ENCODE measurements at regions not wholly inside any gene's neighbourhood (a gene's known extent, or its start where the extent isn't known, plus 50 kb on each side); places are given as distances from the start of the nearest gene placed in this dataset.

DNA sequence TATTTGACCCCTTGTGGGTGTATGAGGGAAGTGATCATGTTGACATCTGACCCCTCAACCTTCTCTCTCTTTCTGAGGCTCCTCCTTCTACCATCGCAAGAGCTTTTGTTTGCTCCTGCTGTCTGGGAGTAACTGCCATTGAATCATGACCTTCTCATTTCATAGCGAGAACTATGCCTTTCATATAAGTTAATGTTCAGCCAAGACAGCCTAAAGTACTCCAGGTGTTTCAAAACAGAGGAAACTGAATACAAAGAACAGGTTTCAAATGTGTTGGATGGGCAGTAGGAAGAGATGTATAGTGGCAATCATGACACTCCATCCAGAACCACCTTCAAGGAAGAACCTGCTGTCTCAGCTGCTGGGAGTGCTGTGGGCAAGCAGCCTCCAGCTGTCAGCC, 403.1 kb downstream of the MID1IP1 start:
- intact Hi-C loops (cut with micrococcal nuclease), result no loop called here
- ChIA-PET CTCF (no interaction called here), POLR2A (ENCODE audit: unreplicated experiment) (no interaction called here)
- Histone ChIP-seq H3K9ac (ENCODE audit: low read length) (no peak overlapping the region), H3K27ac (ENCODE audit: low read length) (no peak overlapping the region), H3K4me3 (ENCODE audit: low read length) (no peak overlapping the region), H3K36me3 (ENCODE audit: low read depth, low read length) (no peaks in the 10 kb centered on the region), H4K20me1 (ENCODE audit: low read length) (no peaks in the 10 kb centered on the region), H3K4me1 (ENCODE audit: insufficient read depth, low read length) (no peaks in the 10 kb centered on the region), H2AFZ (ENCODE audit: low read length) (no peak overlapping the region), H3K27me3 (ENCODE audit: low read length) (no peaks in the 10 kb centered on the region), H3K4me2 (ENCODE audit: low read length) (no peak overlapping the region), H3K9me3 (ENCODE audit: low read length) (no peaks in the 10 kb centered on the region), H3K79me2 (ENCODE audit: low read length) (no peaks in the 10 kb centered on the region), H3K9me2 (replicated peaks; ENCODE audit: low read length) (no peaks in the 10 kb centered on the region), H3F3A (ENCODE audit: low read length, unreplicated experiment) (no peaks in the 10 kb centered on the region)
- no peak for ATAC-seq
- BruUV-seq (replicated peaks), result no TSS peak
- no peak for DNase-seq
- no peak for TF ChIP-seq EZH2phosphoT487 (IDR thresholded peaks at IDR 0.05; ENCODE audit: borderline replicate concordance, low read length)
- TF ChIP-seq, protein P1, sequence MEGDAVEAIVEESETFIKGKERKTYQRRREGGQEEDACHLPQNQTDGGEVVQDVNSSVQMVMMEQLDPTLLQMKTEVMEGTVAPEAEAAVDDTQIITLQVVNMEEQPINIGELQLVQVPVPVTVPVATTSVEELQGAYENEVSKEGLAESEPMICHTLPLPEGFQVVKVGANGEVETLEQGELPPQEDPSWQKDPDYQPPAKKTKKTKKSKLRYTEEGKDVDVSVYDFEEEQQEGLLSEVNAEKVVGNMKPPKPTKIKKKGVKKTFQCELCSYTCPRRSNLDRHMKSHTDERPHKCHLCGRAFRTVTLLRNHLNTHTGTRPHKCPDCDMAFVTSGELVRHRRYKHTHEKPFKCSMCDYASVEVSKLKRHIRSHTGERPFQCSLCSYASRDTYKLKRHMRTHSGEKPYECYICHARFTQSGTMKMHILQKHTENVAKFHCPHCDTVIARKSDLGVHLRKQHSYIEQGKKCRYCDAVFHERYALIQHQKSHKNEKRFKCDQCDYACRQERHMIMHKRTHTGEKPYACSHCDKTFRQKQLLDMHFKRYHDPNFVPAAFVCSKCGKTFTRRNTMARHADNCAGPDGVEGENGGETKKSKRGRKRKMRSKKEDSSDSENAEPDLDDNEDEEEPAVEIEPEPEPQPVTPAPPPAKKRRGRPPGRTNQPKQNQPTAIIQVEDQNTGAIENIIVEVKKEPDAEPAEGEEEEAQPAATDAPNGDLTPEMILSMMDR (conservative IDR thresholded peaks at IDR 0.05; ENCODE audit: low read depth, low read length), result no peak
- no peak for TF ChIP-seq EZH2 (IDR thresholded peaks at IDR 0.05; ENCODE audit: low read length, unreplicated experiment)

DNA sequence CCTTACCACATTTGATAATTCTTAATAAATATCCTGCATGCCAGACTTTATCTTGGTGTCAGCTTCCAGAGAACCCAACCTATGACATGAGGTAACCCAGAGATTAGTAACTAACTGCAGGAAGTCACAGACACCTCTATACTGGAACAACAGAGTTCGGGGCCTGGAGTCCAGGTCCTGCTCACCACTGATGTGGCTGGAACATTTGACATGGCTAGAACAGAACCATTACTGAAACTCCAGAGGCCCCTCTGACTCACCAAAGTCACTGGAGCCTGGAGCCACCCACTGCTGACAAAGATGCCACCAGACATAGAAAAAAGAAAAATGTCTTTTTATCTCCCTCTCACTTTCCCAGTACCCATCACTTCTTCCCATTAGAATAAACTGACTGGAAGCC, 403.7 kb downstream of the MID1IP1 start:
- BruUV-seq (replicated peaks), result no TSS peak
- no peaks in the 10 kb centered on the region for H3K9me2 ChIP-seq (replicated peaks; ENCODE audit: low read length)

DNA sequence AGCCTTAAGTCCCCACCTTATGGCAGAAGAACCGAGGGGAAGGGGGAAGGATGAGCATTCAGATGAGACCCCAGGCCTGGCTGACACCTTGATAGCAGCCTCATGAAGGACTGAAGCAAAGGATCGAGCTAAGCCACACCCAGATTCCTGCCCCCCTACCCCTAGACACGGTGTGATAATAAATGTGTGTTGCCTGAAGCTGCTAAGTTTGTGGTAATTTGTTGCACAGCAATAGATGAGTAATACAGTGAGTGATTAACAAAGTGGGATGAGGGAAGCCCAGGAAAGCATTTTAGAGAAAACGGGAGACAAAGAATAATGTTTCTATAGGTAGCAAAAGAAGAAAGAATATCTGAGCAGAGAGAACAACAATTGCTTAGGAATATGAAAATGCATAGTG, 404.2 kb downstream of the MID1IP1 start:
- DNase-seq (no peak), ATAC-seq (no peak)
- Histone ChIP-seq H3K4me2 (ENCODE audit: low read length) (no peak overlapping the region), H3K9ac (ENCODE audit: low read length) (no peak overlapping the region), H3F3A (ENCODE audit: low read length, unreplicated experiment) (no peaks in the 10 kb centered on the region), H3K4me3 (ENCODE audit: low read length) (no peak overlapping the region), H3K4me1 (ENCODE audit: insufficient read depth, low read length) (no peaks in the 10 kb centered on the region), H3K9me3 (ENCODE audit: low read length) (no peaks in the 10 kb centered on the region), H2AFZ (ENCODE audit: low read length) (no peak overlapping the region), H4K20me1 (ENCODE audit: low read length) (no peaks in the 10 kb centered on the region), H3K79me2 (ENCODE audit: low read length) (no peaks in the 10 kb centered on the region), H3K36me3 (ENCODE audit: low read depth, low read length) (no peaks in the 10 kb centered on the region), H3K27me3 (ENCODE audit: low read length) (no peaks in the 10 kb centered on the region), H3K9me2 (replicated peaks; ENCODE audit: low read length) (no peaks in the 10 kb centered on the region), H3K27ac (ENCODE audit: low read length) (no peak overlapping the region)
- ChIA-PET POLR2A (ENCODE audit: unreplicated experiment) (no interaction called here), CTCF (no interaction called here)
- intact Hi-C loops (cut with micrococcal nuclease), result no loop called here
- BruUV-seq (replicated peaks), result no TSS peak
- TF ChIP-seq EZH2phosphoT487 (IDR thresholded peaks at IDR 0.05; ENCODE audit: borderline replicate concordance, low read length) (no peak), EZH2 (IDR thresholded peaks at IDR 0.05; ENCODE audit: low read length, unreplicated experiment) (no peak)
- TF ChIP-seq, protein P1 (conservative IDR thresholded peaks at IDR 0.05; ENCODE audit: low read depth, low read length), result no peak

More for the DNA sequence above, 403.7 kb downstream of the MID1IP1 start:
- Histone ChIP-seq H3K4me1 (ENCODE audit: insufficient read depth, low read length) (no peaks in the 10 kb centered on the region), H3K79me2 (ENCODE audit: low read length) (no peaks in the 10 kb centered on the region), H3K27ac (ENCODE audit: low read length) (no peak overlapping the region), H3K36me3 (ENCODE audit: low read depth, low read length) (no peaks in the 10 kb centered on the region), H3K9ac (ENCODE audit: low read length) (no peak overlapping the region), H2AFZ (ENCODE audit: low read length) (no peak overlapping the region), H4K20me1 (ENCODE audit: low read length) (no peaks in the 10 kb centered on the region), H3K27me3 (ENCODE audit: low read length) (no peaks in the 10 kb centered on the region), H3K9me3 (ENCODE audit: low read length) (no peaks in the 10 kb centered on the region), H3K4me3 (ENCODE audit: low read length) (no peak overlapping the region), H3F3A (ENCODE audit: low read length, unreplicated experiment) (no peaks in the 10 kb centered on the region), H3K4me2 (ENCODE audit: low read length) (no peak overlapping the region)
- no peak for DNase-seq
- CTCF ChIA-PET, result no interaction called here
- ATAC-seq, result no peak
- TF ChIP-seq, protein P1 (conservative IDR thresholded peaks at IDR 0.05; ENCODE audit: low read depth, low read length), result no peak
- no peak for TF ChIP-seq EZH2 (IDR thresholded peaks at IDR 0.05; ENCODE audit: low read length, unreplicated experiment)
- no peak for TF ChIP-seq EZH2phosphoT487 (IDR thresholded peaks at IDR 0.05; ENCODE audit: borderline replicate concordance, low read length)
- POLR2A ChIA-PET (ENCODE audit: unreplicated experiment), result no interaction called here
- intact Hi-C loops (cut with micrococcal nuclease), result no loop called here
